ENCODE measurements at regions not wholly inside any gene's neighbourhood (a gene's known extent, or its start where the extent isn't known, plus 50 kb on each side); places are given as distances from the start of the nearest gene placed in this dataset.

GRCh38 chr18:26745288-26746181, 120.0 kb downstream of the AQP4 start:
- TF ChIP-seq POLR2A (IDR thresholded peaks at IDR 0.05): no peak
- TF ChIP-seq CTCF (IDR thresholded peaks at IDR 0.05): no peak
- H3K27ac ChIP-seq: no peak overlapping the region

GRCh38 chr18:26741758-26742157, 123.7 kb downstream of the AQP4 start:
- Histone ChIP-seq H3K4me1 (no peaks in the 10 kb centered on the region), H3K36me3 (no peaks in the 10 kb centered on the region), H3K27me3 (no peaks in the 10 kb centered on the region), H3K27ac (no peak overlapping the region), H3K9me3 (no peaks in the 10 kb centered on the region), H3K4me3 (no peak overlapping the region)
- intact Hi-C loops (cut with DNase I; ENCODE audit: low total_unique reads): no loop called here
- TF ChIP-seq CTCF (IDR thresholded peaks at IDR 0.05) (no peak), POLR2A (IDR thresholded peaks at IDR 0.05) (no peak)
- no peak for DNase-seq

More at GRCh38 chr18:26745288-26746181, 120.0 kb downstream of the AQP4 start:
- intact Hi-C loops (cut with DNase I; ENCODE audit: low total_unique reads): no loop called here
- no peaks in the 10 kb centered on the region for H3K9me3 ChIP-seq
- H3K4me1 ChIP-seq: no peaks in the 10 kb centered on the region
- H3K36me3 ChIP-seq: no peaks in the 10 kb centered on the region
- DNase-seq: no peak
- no peak overlapping the region for H3K4me3 ChIP-seq
- no peaks in the 10 kb centered on the region for H3K27me3 ChIP-seq

GRCh38 chr18:26741048-26741447, 124.5 kb downstream of the AQP4 start:
- Histone ChIP-seq H3K36me3 (no peaks in the 10 kb centered on the region), H3K4me1 (no peaks in the 10 kb centered on the region), H3K27ac (no peak overlapping the region), H3K27me3 (no peaks in the 10 kb centered on the region), H3K9me3 (no peaks in the 10 kb centered on the region), H3K4me3 (no peak overlapping the region)
- intact Hi-C loops (cut with DNase I; ENCODE audit: low total_unique reads): no loop called here
- no peak for DNase-seq
- TF ChIP-seq CTCF (IDR thresholded peaks at IDR 0.05): no peak
- no peak for TF ChIP-seq POLR2A (IDR thresholded peaks at IDR 0.05)

GRCh38 chr18:26740396-26740795, 125.1 kb downstream of the AQP4 start:
- H3K4me3 ChIP-seq: no peak overlapping the region
- intact Hi-C loops (cut with DNase I; ENCODE audit: low total_unique reads): no loop called here
- H3K27me3 ChIP-seq: no peaks in the 10 kb centered on the region
- TF ChIP-seq POLR2A (IDR thresholded peaks at IDR 0.05) (no peak), CTCF (IDR thresholded peaks at IDR 0.05) (no peak)
- H3K27ac ChIP-seq: no peak overlapping the region
- H3K9me3 ChIP-seq: no peaks in the 10 kb centered on the region
- H3K36me3 ChIP-seq: no peaks in the 10 kb centered on the region
- DNase-seq: no peak
- no peaks in the 10 kb centered on the region for H3K4me1 ChIP-seq

GRCh38 chr18:26738706-26739105, 126.8 kb downstream of the AQP4 start:
- Histone ChIP-seq H3K36me3 (no peaks in the 10 kb centered on the region), H3K9me3 (no peaks in the 10 kb centered on the region), H3K27me3 (no peaks in the 10 kb centered on the region), H3K4me3 (no peak overlapping the region), H3K4me1 (no peaks in the 10 kb centered on the region), H3K27ac (no peak overlapping the region)
- no peak for TF ChIP-seq CTCF (IDR thresholded peaks at IDR 0.05)
- TF ChIP-seq POLR2A (IDR thresholded peaks at IDR 0.05): no peak
- DNase-seq: no peak
- intact Hi-C loops (cut with DNase I; ENCODE audit: low total_unique reads): no loop called here
